ENCODE measurements at regions not wholly inside any gene's neighbourhood (a gene's known extent, or its start where the extent isn't known, plus 50 kb on each side); places are given as distances from the start of the nearest gene placed in this dataset.

DNA sequence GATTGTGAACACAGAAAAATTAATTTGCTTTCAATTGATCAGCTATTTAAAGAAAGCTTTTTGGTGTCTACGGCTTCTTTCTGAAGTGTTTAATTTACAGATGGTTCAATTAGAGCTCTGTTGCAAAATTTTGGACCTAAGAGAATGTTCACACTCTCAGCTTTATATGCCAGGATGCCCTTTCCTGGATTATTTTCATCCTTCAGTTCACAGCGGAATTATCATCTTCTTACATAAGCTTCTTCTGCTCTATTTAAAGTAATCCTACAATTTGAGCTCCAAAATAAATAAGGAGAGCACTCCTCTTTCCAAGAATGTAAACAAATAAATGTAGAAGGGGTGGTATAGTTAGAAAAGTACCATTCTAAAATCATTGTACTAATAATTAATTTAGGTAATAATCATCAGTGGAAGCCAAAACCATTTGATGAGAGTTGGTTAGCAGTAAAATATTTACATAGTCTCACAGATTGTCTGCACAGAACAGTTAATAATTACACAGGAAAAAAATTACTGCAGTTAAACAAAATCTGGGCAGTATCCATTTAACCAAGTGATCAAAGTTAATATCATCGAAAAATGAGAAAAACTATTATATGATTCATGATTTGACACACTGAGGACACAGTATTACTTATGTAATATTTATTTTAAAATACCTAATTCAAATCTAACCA lies 298.0 kb upstream of the TMEM229A start:
- no peak for DNase-seq (ENCODE audit: low read depth)

DNA sequence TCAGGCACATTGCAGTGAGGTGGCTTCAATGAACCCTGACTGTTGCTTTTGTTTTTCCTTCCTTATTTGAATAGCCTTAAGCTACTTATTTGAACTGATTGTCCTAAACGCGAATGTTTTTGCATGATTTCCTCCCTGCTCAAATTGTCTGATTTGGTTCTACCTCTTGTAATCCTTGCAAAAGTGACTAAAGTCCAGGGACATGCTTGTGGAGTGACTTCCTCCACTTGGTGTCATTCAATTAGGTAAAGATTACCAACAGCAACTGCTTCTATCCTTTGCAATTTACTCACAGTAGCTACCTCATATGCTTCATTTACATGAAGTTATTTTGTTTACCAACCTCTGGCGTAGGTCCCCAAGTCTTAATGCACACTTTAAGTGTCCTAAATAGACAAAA lies 295.9 kb upstream of the TMEM229A start:
- DNase-seq (ENCODE audit: low read depth): no peak

- no peak for DNase-seq (ENCODE audit: low read depth)
These were observed 291.4 kb upstream of the TMEM229A start for GRCh38 chr7:124324262-124324661.

DNA sequence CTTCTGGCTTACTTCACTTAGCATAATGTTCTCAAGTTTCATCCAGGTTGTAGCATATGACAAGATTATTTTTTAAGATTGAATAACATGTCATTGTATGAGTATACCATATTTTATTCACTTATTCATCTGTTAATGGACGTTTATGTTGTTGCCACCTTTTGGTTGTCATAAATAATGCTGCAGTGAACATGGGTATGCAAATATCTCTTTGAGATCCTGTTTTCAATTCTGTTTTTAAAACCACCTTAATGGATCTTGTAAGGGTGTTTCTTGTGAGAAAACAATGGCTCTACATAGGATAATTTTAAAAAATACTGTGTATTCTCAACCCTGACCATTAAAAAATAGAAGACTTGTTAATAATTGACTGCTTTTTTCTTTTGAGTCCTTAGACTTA lies 290.7 kb upstream of the TMEM229A start:
- DNase-seq (ENCODE audit: low read depth): no peak

- no peak for DNase-seq (ENCODE audit: low read depth)
These were observed 289.7 kb upstream of the TMEM229A start for GRCh38 chr7:124322561-124322960.

DNA sequence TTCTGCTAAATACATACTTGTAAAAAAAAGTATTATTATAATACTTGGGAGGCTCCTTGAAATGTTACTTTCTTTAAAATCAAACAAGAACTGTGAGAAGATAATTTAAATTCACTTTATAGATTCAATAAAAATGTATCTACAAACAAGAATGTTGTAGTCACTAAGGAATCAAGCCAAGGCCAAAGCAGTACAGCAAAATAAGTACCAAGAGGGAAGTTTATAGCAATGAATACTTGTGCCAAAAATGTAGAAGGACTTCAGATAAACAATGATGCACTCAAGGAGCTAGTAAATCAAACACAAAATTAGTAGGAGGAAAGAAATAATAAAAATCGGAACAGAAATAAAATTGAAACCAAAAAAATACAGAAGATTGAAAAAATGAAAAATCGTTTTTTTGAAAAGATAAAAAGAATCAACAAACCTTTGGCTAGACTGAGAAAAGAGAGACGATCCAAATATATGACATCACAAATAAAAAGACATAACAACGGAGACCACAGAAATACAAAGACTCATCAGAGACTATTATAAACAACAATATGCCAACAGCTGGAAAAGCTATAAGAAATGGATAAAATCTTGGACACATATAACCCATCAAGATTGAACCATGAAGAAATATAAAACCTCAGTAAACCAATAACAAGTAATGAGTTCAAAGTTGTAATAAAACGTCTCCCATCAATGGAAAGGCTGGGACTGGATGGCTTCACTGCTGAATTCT lies 286.0 kb upstream of the TMEM229A start:
- DNase-seq (ENCODE audit: low read depth): no peak

DNA sequence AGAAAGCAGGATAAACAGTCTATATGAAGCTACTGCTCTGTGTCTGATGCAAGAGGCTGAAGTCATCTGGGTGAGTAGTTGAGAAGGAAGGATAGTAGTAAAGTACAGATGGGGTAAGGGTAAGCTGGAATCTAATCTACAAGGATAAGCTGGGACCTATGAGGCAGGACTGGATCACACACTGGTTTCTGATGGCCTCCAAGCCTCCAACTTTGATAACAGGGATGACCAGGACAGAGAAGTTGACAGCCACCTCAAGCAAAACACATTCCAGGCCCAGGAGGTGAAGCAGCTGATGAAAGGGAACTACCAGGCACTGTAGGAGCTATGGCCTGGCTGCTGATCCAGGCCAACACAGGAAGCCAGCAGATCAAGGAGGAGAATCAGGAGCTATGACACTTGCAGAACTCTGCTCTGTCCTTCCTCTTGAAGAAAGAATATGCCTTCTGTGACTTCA lies 278.1 kb upstream of the TMEM229A start:
- DNase-seq (ENCODE audit: low read depth): no peak

DNA sequence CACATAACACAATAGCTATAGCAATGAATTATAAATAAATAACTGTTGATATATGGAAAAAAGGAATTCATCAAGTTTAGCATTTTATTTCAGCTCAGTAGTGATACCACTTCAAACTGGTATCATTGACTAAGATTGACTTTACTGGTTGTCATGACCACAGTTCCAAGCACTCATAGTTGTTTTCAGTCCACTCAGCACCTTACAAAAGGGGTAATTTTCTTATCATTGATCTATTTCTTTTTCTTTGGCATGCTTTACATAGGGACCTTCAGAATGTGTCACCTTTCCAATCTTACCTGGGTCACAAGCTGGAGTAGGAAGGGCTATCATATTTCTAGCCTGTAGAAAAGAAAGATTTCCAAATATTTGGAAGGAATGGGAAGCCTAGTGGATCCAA lies 275.5 kb upstream of the TMEM229A start:
- DNase-seq (ENCODE audit: low read depth): no peak

- no peak for DNase-seq (ENCODE audit: low read depth)
These were observed 262.4 kb upstream of the TMEM229A start for GRCh38 chr7:124295289-124295688.

DNA sequence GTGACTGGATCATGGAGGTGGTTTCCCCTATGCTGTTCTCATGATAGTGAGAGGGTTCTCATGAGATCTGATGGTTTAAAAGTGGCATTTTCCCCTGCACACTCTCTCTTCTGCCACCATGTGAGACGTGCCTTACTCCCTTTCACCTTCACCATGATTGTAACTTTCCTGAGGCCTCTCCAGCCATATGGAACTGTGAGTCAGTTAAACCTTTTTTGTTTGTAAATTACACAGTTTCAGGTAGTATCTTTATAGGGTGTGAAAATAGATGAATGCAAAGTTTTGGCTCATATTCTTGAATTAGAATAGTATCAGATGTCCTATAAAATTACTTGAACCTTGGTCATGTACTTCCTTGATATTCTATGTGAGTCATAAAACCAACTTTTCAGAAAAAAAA lies 252.1 kb upstream of the TMEM229A start:
- DNase-seq (ENCODE audit: low read depth): no peak

DNA sequence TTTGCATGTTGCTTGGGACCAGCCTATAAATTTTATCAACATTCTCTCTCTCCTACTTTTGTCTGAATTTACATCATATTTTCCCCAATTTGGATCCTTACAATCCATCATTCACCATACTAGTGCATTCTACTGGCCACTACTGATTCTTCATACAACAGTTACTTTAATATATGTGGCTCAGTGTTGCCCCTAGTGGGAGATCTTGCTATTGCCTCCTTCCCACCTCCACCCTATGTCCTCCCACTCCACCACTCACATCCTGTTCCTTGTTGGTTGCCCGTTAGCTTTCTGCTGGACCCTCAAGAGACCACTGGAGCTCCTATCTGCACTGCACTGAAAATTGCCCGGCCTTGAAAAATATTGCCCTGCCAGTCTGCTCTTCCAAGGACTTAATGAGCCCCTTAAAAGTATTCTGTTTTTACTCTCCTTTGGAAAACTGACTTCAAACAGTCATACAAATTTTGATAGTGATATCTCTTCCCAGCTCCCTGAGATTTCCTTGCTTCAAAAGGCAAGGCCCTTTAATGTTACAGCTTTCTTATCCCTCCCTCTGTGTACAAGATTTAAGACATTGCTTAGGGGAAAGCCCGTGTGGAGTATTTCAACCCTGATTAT lies 243.2 kb upstream of the TMEM229A start:
- DNase-seq (ENCODE audit: low read depth): no peak

DNA sequence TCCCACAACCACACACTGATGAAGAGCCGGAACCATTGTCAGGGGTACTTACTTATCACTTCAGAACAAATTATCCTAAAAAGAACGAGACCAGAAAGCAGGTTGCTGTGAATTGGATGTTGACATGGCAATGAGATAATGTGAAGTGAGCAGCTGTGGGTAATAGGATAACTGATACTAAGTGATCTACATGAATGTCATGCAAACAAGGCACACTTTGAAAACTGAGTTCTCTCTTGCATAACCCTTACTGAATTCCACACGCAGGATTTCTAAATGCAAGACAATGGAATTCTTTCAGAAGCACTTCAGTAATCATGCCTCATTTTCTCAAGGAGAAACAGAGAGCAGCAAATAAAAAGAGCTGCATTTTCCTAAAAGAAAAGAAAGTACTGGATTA lies 242.5 kb upstream of the TMEM229A start:
- no peak for DNase-seq (ENCODE audit: low read depth)

GRCh38 chr7:124269774-124270173 lies 236.9 kb upstream of the TMEM229A start:
- no peak for DNase-seq (ENCODE audit: low read depth)

GRCh38 chr7:124267154-124267553 lies 234.3 kb upstream of the TMEM229A start:
- no peak for DNase-seq (ENCODE audit: low read depth)

DNA sequence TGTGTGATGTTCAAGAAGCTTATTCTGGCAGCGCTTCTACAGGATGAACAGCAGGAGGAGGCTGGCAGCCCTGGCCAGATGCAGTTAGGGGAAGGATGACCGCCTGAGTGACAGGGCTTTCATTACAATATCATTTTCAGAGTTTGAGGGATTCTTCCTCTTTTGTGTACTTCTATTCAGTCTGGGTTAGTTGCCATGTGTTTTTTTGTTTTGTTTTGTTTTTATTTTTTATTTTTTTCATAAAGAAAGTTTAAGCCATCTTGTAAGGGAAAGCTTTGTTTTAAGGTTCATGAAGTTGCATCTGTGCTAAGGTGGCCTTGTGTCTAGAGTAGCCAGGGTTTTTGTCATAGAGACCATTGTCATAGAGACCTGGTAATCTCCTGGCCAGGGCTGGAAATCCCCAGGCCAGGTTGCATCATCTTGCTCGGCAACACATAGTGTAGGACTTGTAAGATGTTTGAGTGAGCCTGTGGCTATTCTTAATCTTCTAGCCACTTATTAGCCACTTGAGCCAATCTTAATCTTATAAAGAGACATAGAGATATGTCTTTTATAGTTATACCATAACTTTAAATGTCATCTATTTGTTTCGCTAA lies 230.5 kb upstream of the TMEM229A start:
- DNase-seq (ENCODE audit: low read depth): no peak

GRCh38 chr7:124261710-124262109 lies 228.8 kb upstream of the TMEM229A start:
- no peak for DNase-seq (ENCODE audit: low read depth)

DNA sequence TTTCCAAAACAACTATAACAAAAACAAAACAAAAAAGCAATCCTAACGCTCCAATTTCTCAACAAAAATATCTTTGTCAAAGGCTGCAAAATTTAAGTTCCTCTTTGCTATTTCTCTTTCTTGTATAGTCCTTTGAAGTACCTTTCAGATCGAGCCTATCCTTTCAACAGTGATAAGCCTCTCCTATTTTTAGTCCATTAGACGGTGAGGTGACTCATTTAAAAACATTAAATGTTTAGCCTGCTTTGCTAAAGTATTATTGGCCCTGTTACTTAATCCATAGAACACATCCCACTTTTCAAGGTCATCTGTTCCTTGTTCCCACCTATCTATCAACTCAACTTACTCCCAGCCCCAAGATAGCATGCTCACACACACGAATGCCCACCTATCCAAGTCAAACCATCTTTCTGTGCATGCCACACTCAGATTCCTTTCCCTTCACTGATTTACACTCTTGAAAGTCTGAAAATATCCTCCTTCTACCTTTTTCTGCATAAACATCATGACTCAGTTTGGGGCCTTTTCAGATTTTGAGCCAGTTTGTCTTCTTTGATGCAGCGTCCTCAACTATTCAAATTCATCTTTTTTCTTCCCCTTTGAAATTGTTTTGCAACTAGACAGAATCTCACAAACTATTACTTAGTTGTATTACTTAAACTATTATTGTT lies 224.9 kb upstream of the TMEM229A start:
- no peak for DNase-seq (ENCODE audit: low read depth)

- no peak for DNase-seq (ENCODE audit: low read depth)
These were observed 222.3 kb upstream of the TMEM229A start for GRCh38 chr7:124255041-124255655.

- DNase-seq (ENCODE audit: low read depth): no peak
These were observed 221.5 kb upstream of the TMEM229A start for GRCh38 chr7:124254396-124254795.

- no peak for DNase-seq (ENCODE audit: low read depth)
These were observed 218.8 kb upstream of the TMEM229A start for GRCh38 chr7:124251636-124252035.

- no peak for DNase-seq (ENCODE audit: low read depth)
These were observed 217.6 kb upstream of the TMEM229A start for GRCh38 chr7:124250297-124251034.

All from GM04503 (cell line).